RWPE2 (cell line): ENCODE measurements at regions not wholly inside any gene's neighbourhood (a gene's known extent, or its start where the extent isn't known, plus 50 kb on each side); places are given as distances from the start of the nearest gene placed in this dataset.

ENCODE experiments used
- ATAC-seq: fragments of 200-7000 bp; cut with Tn5 transposase; 3 replicates; pipeline ENCODE4 v1.9.1; 2021; ENCODE audit warnings: low read depth
- DNase-seq: peaks from one replicate; pipeline ENCODE4 v3.0.0-alpha.2; 2020; ENCODE audit warnings: low spot score
- H3K27ac ChIP-seq: fragments of 450-650 bp; 2 replicates; pipeline ENCODE4 v1.5.1; 2017; ENCODE audit warnings: mild to moderate bottlenecking; ENCODE audit not compliant: poor library complexity, severe bottlenecking
- H3K27me3 ChIP-seq: fragments of 250-450 bp; sonication (Bioruptor Pico); 2 replicates; pipeline ENCODE4 v1.5.1; 2021; ENCODE audit warnings: mild to moderate bottlenecking, moderate library complexity; ENCODE audit not compliant: insufficient read depth, poor library complexity, severe bottlenecking
- H3K36me3 ChIP-seq: fragments of 250-450 bp; sonication (Bioruptor Pico); 2 replicates; pipeline ENCODE4 v1.5.1; 2020; ENCODE audit warnings: low read depth, mild to moderate bottlenecking, moderate library complexity
- H3K4me1 ChIP-seq: fragments of 250-450 bp; sonication (Bioruptor Pico); 2 replicates; pipeline ENCODE4 v1.5.1; 2021; ENCODE audit warnings: mild to moderate bottlenecking, moderate library complexity; ENCODE audit not compliant: insufficient read depth, poor library complexity, severe bottlenecking
- H3K4me3 ChIP-seq: fragments of 250-450 bp; sonication (Bioruptor Pico); 2 replicates; pipeline ENCODE4 v1.5.1; 2021; ENCODE audit warnings: mild to moderate bottlenecking, moderate library complexity; ENCODE audit not compliant: severe bottlenecking
- H3K9me3 ChIP-seq: fragments of 250-450 bp; sonication (Bioruptor Pico); 2 replicates; pipeline ENCODE4 v1.5.1; 2021; ENCODE audit warnings: mild to moderate bottlenecking, moderate library complexity; ENCODE audit not compliant: severe bottlenecking
- TF ChIP-seq, protein P1 (sequence below): fragments of 450-650 bp; IDR thresholded peaks from one replicate; pipeline ENCODE4 v1.5.1; 2017; ENCODE audit warnings: mild to moderate bottlenecking, moderate library complexity; ENCODE audit not compliant: poor library complexity, severe bottlenecking

DNA sequence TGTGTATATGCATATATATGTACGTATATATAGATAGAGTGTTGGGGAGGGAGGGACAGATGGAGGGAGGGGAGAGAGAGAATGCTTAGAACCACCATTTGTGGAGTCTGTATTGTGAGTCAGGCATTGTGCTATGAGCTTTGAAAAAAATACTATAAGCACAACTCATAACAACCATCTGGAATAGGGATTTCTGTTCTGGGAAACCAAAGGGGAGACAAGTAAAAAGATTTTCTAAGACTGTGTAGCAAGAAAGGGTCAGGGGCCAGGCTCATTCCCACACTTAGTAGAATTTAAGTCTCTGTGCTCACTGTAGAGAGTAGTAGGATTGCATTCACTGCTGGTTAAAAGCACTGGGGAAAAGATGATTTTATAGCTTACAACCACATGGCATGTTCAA is 202.3 kb upstream of the SGCD start:
- no peak overlapping the region for H3K27ac ChIP-seq
- no peaks in the 10 kb centered on the region for H3K36me3 ChIP-seq
- TF ChIP-seq, protein P1, sequence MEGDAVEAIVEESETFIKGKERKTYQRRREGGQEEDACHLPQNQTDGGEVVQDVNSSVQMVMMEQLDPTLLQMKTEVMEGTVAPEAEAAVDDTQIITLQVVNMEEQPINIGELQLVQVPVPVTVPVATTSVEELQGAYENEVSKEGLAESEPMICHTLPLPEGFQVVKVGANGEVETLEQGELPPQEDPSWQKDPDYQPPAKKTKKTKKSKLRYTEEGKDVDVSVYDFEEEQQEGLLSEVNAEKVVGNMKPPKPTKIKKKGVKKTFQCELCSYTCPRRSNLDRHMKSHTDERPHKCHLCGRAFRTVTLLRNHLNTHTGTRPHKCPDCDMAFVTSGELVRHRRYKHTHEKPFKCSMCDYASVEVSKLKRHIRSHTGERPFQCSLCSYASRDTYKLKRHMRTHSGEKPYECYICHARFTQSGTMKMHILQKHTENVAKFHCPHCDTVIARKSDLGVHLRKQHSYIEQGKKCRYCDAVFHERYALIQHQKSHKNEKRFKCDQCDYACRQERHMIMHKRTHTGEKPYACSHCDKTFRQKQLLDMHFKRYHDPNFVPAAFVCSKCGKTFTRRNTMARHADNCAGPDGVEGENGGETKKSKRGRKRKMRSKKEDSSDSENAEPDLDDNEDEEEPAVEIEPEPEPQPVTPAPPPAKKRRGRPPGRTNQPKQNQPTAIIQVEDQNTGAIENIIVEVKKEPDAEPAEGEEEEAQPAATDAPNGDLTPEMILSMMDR, result no peak
- H3K4me1 ChIP-seq, result peaks cover 11% of the 10 kb centered on the region
- DNase-seq, result no peak
- no peaks in the 10 kb centered on the region for H3K9me3 ChIP-seq
- no peak overlapping the region for H3K4me3 ChIP-seq
- ATAC-seq, result no peak
- H3K27me3 ChIP-seq, result no peaks in the 10 kb centered on the region

DNA sequence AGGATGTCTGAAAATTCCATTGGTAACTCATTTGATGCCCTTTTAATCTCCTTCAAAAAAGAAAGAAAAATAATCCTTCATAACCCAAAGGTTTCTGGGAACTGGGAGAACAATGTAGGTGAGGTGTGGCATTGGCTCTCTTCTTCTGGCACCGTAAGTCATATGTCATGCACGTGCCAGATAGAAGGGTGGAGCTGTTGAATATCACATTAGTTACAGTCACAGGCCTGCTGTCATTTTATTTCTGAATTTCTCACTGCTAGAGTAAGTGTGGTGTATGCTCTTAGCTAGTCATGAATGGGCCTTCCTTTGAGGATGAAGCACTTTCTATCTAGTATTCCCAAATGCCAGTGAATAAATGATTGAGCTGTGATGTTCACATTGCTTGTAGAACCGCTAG is 201.8 kb upstream of the SGCD start:
- Histone ChIP-seq H3K36me3 (no peaks in the 10 kb centered on the region), H3K9me3 (no peaks in the 10 kb centered on the region), H3K4me3 (no peak overlapping the region), H3K27me3 (no peaks in the 10 kb centered on the region), H3K4me1 (peaks cover 8% of the 10 kb centered on the region), H3K27ac (no peak overlapping the region)
- ATAC-seq (no peak), DNase-seq (no peak)
- TF ChIP-seq, protein P1, result no peak

DNA sequence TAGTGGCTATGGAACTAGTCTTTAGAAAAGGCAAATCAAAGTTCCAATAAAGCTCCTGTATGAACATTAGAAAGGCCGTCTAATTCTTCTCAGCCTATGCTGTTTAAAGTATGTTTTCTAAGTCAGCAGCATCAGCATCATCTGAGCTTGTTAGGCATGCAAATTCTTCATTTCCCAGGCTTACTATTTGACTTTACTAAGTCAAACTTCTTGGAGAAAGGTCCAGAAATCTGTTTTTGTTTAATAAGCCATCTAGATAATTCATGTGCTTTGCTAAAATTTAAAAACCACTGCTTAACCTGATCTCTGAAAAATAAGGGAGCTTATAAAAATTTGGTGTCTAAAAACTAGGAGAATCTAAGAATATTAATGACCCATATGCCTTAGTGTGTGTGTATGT is 200.2 kb upstream of the SGCD start:
- TF ChIP-seq, protein P1, result no peak
- H3K27me3 ChIP-seq, result no peaks in the 10 kb centered on the region
- no peaks in the 10 kb centered on the region for H3K36me3 ChIP-seq
- no peaks in the 10 kb centered on the region for H3K9me3 ChIP-seq
- no peak overlapping the region for H3K27ac ChIP-seq
- ATAC-seq (no peak), DNase-seq (no peak)
- H3K4me3 ChIP-seq, result no peak overlapping the region
- peaks cover under 1% of the 10 kb centered on the region for H3K4me1 ChIP-seq

DNA sequence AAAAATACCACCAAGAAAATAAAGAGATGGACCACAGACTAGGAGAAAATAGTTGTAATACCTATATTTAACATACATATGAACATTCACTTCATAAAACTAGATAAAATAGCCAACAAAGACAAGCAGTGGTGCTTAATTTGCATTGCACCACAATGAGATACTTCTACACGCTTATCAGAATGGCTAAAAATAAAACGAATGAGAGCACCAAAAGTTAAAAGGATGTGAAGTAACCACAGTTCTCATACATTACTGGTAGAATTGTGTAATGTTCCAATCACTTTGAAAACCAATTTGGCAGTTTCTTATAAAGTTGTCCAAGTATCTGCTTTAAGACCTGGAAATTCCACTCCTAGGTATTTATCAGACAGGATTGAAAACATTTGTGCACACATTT is 198.9 kb upstream of the SGCD start:
- ATAC-seq, result no peak
- TF ChIP-seq, protein P1, result no peak

DNA sequence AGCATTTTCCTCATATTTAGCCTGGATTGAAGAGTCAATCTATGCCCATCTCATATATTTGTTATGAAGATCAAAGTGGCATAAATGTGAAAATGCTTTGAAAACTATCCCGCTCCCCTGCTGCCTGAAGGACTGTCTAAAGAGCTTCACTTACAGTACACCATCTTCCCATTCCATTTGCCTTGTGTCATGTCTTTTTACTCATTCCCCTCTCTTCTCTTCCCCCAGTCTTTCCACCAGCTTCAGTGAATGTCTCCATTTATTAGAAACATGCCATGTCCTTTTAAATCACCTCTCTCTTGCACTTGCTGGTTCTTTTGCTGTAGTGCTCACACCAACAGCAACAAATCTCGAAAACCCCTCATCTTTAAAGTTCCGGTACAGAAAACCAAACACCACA is 192.7 kb upstream of the SGCD start:
- Histone ChIP-seq H3K27me3 (no peaks in the 10 kb centered on the region), H3K4me1 (no peaks in the 10 kb centered on the region), H3K4me3 (no peak overlapping the region), H3K36me3 (no peaks in the 10 kb centered on the region), H3K9me3 (no peaks in the 10 kb centered on the region), H3K27ac (no peak overlapping the region)
- TF ChIP-seq, protein P1, result no peak
- DNase-seq (no peak), ATAC-seq (no peak)

More for the DNA sequence above, 198.9 kb upstream of the SGCD start:
- DNase-seq, result no peak
- Histone ChIP-seq H3K27ac (no peak overlapping the region), H3K9me3 (no peaks in the 10 kb centered on the region), H3K4me1 (no peaks in the 10 kb centered on the region), H3K27me3 (no peaks in the 10 kb centered on the region), H3K4me3 (no peak overlapping the region), H3K36me3 (no peaks in the 10 kb centered on the region)
